Vagina (tissue), 2 donors: ENCODE measurements at regions not wholly inside any gene's neighbourhood (a gene's known extent, or its start where the extent isn't known, plus 50 kb on each side); places are given as distances from the start of the nearest gene placed in this dataset.

Experiments
- CTCF ChIP-seq, 3 experiments: fragments of 450-650 bp in 2 of 3; fragments of 200-600 bp in 1 of 3; sonication (generic) in 1 of 3; IDR thresholded peaks; one replicate each; pipeline ENCODE4 v1.5.1; 2017 to 2019; ENCODE audit warnings: antibody characterized with exemption in 3 of 3, mild to moderate bottlenecking in 2 of 3, moderate library complexity in 2 of 3
- POLR2A ChIP-seq, 2 donors: fragments of 450-650 bp; IDR thresholded peaks; one replicate each; pipeline ENCODE4 v1.6.1; 2017; ENCODE audit warnings: antibody characterized with exemption in 2 of 2, mild to moderate bottlenecking in 2 of 2, moderate library complexity in 2 of 2
- POLR2AphosphoS5 ChIP-seq, 2 donors: sonication (generic); formaldehyde crosslinking; IDR thresholded peaks; one replicate each; pipeline ENCODE4 v1.9.0; 2017; ENCODE audit warnings: antibody characterized with exemption in 2 of 2, mild to moderate bottlenecking in 2 of 2, low read depth in 1 of 2; ENCODE audit not compliant: insufficient read depth in 1 of 2

GRCh38 chrX:1134976-1135375, 77.5 kb downstream of the CRLF2 start:
- TF ChIP-seq CTCF (IDR thresholded peaks at IDR 0.05) = no peak
- no peak for TF ChIP-seq POLR2A (IDR thresholded peaks at IDR 0.05)
- no peak for TF ChIP-seq POLR2AphosphoS5 (IDR thresholded peaks at IDR 0.05; ENCODE audit: insufficient read depth in 1 of 2, low read depth in 1 of 2)
